K562 (cell line): ENCODE measurements at regions not wholly inside any gene's neighbourhood (a gene's known extent, or its start where the extent isn't known, plus 50 kb on each side); places are given as distances from the start of the nearest gene placed in this dataset.

Source experiments
- ATAC-seq: fragments of 200-7000 bp; cut with Tn5 transposase; 3 replicates; pipeline ENCODE4 v1.9.1; 2020; ENCODE audit warnings: moderate library complexity
- BruUV-seq: library from RNA; stranded (reverse); fragments of 400-500 nt; replicated peaks from 2 replicates; lab custom pipeline; 2021; lab: Mats Ljungman, UMichigan
- CTCF ChIA-PET: fragments of 300-600 bp; formaldehyde crosslinking; extraction: SDS; loops from one replicate; lab custom pipeline; 2021; ENCODE audit warnings: low intra/inter-chr PET ratio; lab: Yijun Ruan, JAX
- POLR2A ChIA-PET: fragments of 300-600, 350-650 bp; sonication (Branson Sonifier 250); formaldehyde crosslinking; extraction: SDS; loops from one replicate; lab custom pipeline; 2021; ENCODE audit warnings: antibody characterized with exemption, inconsistent platforms; lab: Yijun Ruan, JAX
- DNase-seq, 4 experiments: peaks; one replicate each; pipeline versions ENCODE4 v3.0.0 to v3.0.0-alpha.2; 2011 to 2018; ENCODE audit warnings: low spot score in 3 of 4, mixed read lengths in 3 of 4; ENCODE audit errors: extremely low read depth in 1 of 4
- FAIRE-seq: peaks from 2 replicates; lab custom pipeline; 2011; peaks lifted over from hg19 to GRCh38; lab: Jason Lieb, UNC
- H2AFZ ChIP-seq: 2 replicates; pipeline ENCODE4 v1.6.0; 2011; ENCODE audit warnings: low read depth, low read length, control low read depth, inconsistent platforms
- H3K27ac ChIP-seq: fragments of 200-600 bp; 3 replicates; pipeline ENCODE4 v1.8.0; 2011; ENCODE audit warnings: low read depth, mild to moderate bottlenecking, control low read depth, inconsistent platforms, low read length, moderate library complexity, mixed read lengths; ENCODE audit errors: extremely low read depth
- H3K27me3 ChIP-seq, 2 experiments: fragments of 300-600 bp in 1 of 2; 2 replicates in 1 of 2; 3 replicates in 1 of 2; pipeline versions ENCODE4 v1.6.0 to v1.8.0; 2011; ENCODE audit warnings: inconsistent platforms in 2 of 2, low read length in 2 of 2, mild to moderate bottlenecking in 1 of 2, mixed read lengths in 1 of 2, moderate library complexity in 1 of 2; ENCODE audit not compliant: control insufficient read depth in 2 of 2, insufficient read depth in 2 of 2
- H3K36me3 ChIP-seq: fragments of 300-600 bp; 3 replicates; pipeline ENCODE4 v1.8.0; 2011; ENCODE audit warnings: mild to moderate bottlenecking, low read length, inconsistent platforms; ENCODE audit not compliant: control insufficient read depth, insufficient read depth
- H3K4me1 ChIP-seq, 2 experiments: fragments of 200-600 bp in 1 of 2; replicated peaks in 1 of 2; 2 replicates in 1 of 2; 3 replicates in 1 of 2; pipeline versions ENCODE4 v1.5.1 to v1.8.0; 2011; ENCODE audit warnings: inconsistent platforms in 2 of 2, low read length in 2 of 2, mild to moderate bottlenecking in 1 of 2, mixed read lengths in 1 of 2, moderate library complexity in 1 of 2; ENCODE audit not compliant: control insufficient read depth in 2 of 2, insufficient read depth in 2 of 2
- H3K4me2 ChIP-seq: 2 replicates; pipeline ENCODE4 v1.6.1; 2011; ENCODE audit warnings: low read length, control low read depth, inconsistent platforms, mixed read lengths; ENCODE audit not compliant: insufficient read depth
- H3K4me3 ChIP-seq: fragments of 200-600 bp; sonication (generic), shearing (Covaris generic); 2 replicates; pipeline ENCODE4 v1.5.1; 2016; ENCODE audit warnings: control low read depth, inconsistent platforms
- H3K79me2 ChIP-seq: fragments of 200-600 bp; 3 replicates; pipeline ENCODE4 v1.8.0; 2011; ENCODE audit warnings: low read length, inconsistent platforms; ENCODE audit not compliant: control insufficient read depth, insufficient read depth
- H3K9ac ChIP-seq, 2 experiments: 2 replicates each; pipeline versions ENCODE4 v1.6.0 to v1.6.1; 2011; ENCODE audit warnings: low read depth in 2 of 2, low read length in 2 of 2, control low read depth in 1 of 2, inconsistent platforms in 1 of 2, mild to moderate bottlenecking in 1 of 2, mixed read lengths in 1 of 2; ENCODE audit not compliant: insufficient read depth in 1 of 2
- H3K9me1 ChIP-seq: one replicate; pipeline ENCODE4 v1.6.0; 2011; ENCODE audit warnings: inconsistent platforms, mild to moderate bottlenecking, low read length, moderate library complexity; ENCODE audit not compliant: control insufficient read depth, insufficient read depth
- H3K9me3 ChIP-seq: replicated peaks from 2 replicates; pipeline ENCODE4 v1.5.1; 2011; ENCODE audit warnings: low read depth, low read length, inconsistent platforms; ENCODE audit not compliant: control insufficient read depth, insufficient read depth
- H4K20me1 ChIP-seq: replicated peaks from 2 replicates; pipeline ENCODE4 v1.6.1; 2011; ENCODE audit warnings: low read length, inconsistent platforms, mixed read lengths; ENCODE audit not compliant: control insufficient read depth, insufficient read depth
- ATF2 ChIP-seq: sonication (generic); formaldehyde crosslinking; IDR thresholded peaks from 2 replicates; pipeline ENCODE4 v1.8.1; 2022; ENCODE audit warnings: missing genetic modification reagents
- GTF2E2 ChIP-seq: fragments of 200-800 bp; sonication (Bioruptor generic); IDR thresholded peaks from 2 replicates; pipeline ENCODE4 v1.6.1; 2016; ENCODE audit warnings: missing genetic modification characterization, missing compliant biosample characterization
- HDAC3 ChIP-seq: fragments of 450-650 bp; IDR thresholded peaks from 2 replicates; pipeline ENCODE4 v1.6.1; 2018; ENCODE audit warnings: borderline replicate concordance, mild to moderate bottlenecking, moderate library complexity; ENCODE audit not compliant: partially characterized antibody
- HDGF ChIP-seq: fragments of 450-650 bp; IDR thresholded peaks from 2 replicates; pipeline ENCODE4 v1.6.1; 2016
- ILK ChIP-seq: fragments of 450-650 bp; IDR thresholded peaks from 2 replicates; pipeline ENCODE4 v1.6.1; 2016; ENCODE audit warnings: missing genetic modification characterization, low read depth, mild to moderate bottlenecking, missing compliant biosample characterization, moderate library complexity, borderline replicate concordance
- KLF10 ChIP-seq: fragments of 250-450 bp; sonication (Bioruptor Pico); IDR thresholded peaks from 2 replicates; pipeline ENCODE4 v1.6.1; 2021; ENCODE audit warnings: matching md5 sums
- NFIC ChIP-seq: fragments of 450-650 bp; IDR thresholded peaks from 2 replicates; pipeline ENCODE4 v1.6.1; 2017; ENCODE audit warnings: mild to moderate bottlenecking, inconsistent platforms
- PHB ChIP-seq: fragments of 250-450 bp; sonication (Bioruptor Pico); IDR thresholded peaks from 2 replicates; pipeline ENCODE4 v1.5.0; 2021
- SIN3A ChIP-seq, 2 experiments: fragments of 150-350 bp in 1 of 2; IDR thresholded peaks; 2 replicates each; pipeline ENCODE4 v1.6.1; 2011 to 2016; ENCODE audit warnings: borderline replicate concordance in 2 of 2, low read depth in 2 of 2, low read length in 2 of 2, mild to moderate bottlenecking in 2 of 2, moderate library complexity in 2 of 2; ENCODE audit not compliant: control insufficient read depth in 1 of 2
- SMARCC2 ChIP-seq: fragments of 450-650 bp; IDR thresholded peaks from 2 replicates; pipeline ENCODE4 v1.6.1; 2017; ENCODE audit warnings: antibody characterized with exemption, moderate library complexity, mild to moderate bottlenecking, low read depth
- TAF15 ChIP-seq: fragments of 200-400 bp; formaldehyde crosslinking; IDR thresholded peaks from 2 replicates; pipeline ENCODE4 v1.6.1; 2017; ENCODE audit warnings: mild to moderate bottlenecking, low read depth, low read length, moderate library complexity
- WGBS: fragments of 100-300 bp; shearing (Covaris generic); methylation state at CpG from one replicate; pipeline ENCODE4 v1.1.6; 2016; ENCODE audit warnings: low coverage, mixed read lengths; ENCODE audit not compliant: insufficient coverage; ENCODE audit errors: missing lambda C conversion rate; 5-methylcytosine and 5-hydroxymethylcytosine counted together
- in situ Hi-C: fragments of 300-500 bp; cut with MboI; formaldehyde crosslinking; loops from 4 replicates; pipeline ENCODE4 v1.15.0; 2018; ENCODE audit warnings: inconsistent platforms, mixed read lengths
- intact Hi-C: fragments of 100-400 bp; cut with micrococcal nuclease; formaldehyde crosslinking; loops from 2 replicates; pipeline ENCODE4 v1.14.2; 2022
- TF ChIP-seq, protein P1 (sequence below): IDR thresholded peaks from 3 replicates; pipeline ENCODE4 v1.6.1; 2011; ENCODE audit warnings: borderline replicate concordance, mild to moderate bottlenecking; ENCODE audit not compliant: insufficient read length, insufficient read depth
- TF ChIP-seq, protein P2 (sequence below): fragments of 450-650 bp; formaldehyde crosslinking; IDR thresholded peaks from 2 replicates; pipeline ENCODE4 v1.4.0; 2020; ENCODE audit warnings: mild to moderate bottlenecking

DNA sequence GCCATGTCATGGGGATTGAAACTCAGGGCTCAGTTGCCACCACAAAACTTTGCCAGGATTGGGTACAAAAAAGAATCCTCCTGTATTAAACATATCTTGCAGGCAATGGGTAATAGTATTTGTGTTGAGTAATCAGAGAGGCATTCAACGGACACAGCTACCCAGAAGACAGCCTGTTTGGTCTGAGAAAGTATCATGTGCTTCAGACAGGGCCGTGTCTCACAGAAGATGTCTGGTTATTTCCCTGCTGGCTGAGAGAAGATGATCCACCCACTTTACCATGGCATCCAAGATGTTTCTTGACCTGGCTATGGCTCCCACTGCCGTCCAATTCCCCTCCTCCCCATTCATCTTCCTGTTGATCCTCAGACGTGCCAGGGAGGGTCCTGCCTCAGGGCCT is 304.3 kb upstream of the XYLT1 start:
- POLR2A ChIA-PET, result interaction anchor here (0.6 kb wide), 1 partner anchor 195 kb away, joined by 4 read pairs; no protein-coding TSS in a partner anchor
- Histone ChIP-seq H3K4me2 (no peak overlapping the region), H3K9me1 (no peaks in the 10 kb centered on the region), H3K27me3 (no peaks in the 10 kb centered on the region)
- CTCF ChIA-PET, result no interaction called here
- whole genome bisulfite sequencing, result 2% methylated on average over 4 of the region's 4 CpGs
- intact Hi-C loops, result no loop called here
- TF ChIP-seq ATF2 (CRISPR knock-in tag) (no peak), SMARCC2 (no peak), ILK (no peak), KLF10 (no peak), HDGF (no peak), PHB (CRISPR knock-in tag) (no peak), GTF2E2 (tag) (no peak), SIN3A (IDR thresholded peaks at IDR 0.05; ENCODE audit: borderline replicate concordance in 2 of 2, control insufficient read depth in 1 of 2, low read depth in 2 of 2, low read length in 2 of 2) (no peak), TAF15 (no peak), NFIC (no peak), HDAC3 (no peak)
- TF ChIP-seq, protein P1, sequence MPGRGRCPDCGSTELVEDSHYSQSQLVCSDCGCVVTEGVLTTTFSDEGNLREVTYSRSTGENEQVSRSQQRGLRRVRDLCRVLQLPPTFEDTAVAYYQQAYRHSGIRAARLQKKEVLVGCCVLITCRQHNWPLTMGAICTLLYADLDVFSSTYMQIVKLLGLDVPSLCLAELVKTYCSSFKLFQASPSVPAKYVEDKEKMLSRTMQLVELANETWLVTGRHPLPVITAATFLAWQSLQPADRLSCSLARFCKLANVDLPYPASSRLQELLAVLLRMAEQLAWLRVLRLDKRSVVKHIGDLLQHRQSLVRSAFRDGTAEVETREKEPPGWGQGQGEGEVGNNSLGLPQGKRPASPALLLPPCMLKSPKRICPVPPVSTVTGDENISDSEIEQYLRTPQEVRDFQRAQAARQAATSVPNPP, result no peak
- TF ChIP-seq, protein P2, sequence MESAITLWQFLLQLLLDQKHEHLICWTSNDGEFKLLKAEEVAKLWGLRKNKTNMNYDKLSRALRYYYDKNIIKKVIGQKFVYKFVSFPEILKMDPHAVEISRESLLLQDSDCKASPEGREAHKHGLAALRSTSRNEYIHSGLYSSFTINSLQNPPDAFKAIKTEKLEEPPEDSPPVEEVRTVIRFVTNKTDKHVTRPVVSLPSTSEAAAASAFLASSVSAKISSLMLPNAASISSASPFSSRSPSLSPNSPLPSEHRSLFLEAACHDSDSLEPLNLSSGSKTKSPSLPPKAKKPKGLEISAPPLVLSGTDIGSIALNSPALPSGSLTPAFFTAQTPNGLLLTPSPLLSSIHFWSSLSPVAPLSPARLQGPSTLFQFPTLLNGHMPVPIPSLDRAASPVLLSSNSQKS (CRISPR knock-in tag), result no peak
- TF ChIP-seq, all 486 proteins: peak for 0
- no peaks in the 10 kb centered on the region for H3K9me3 ChIP-seq
- H4K20me1 ChIP-seq, result no peaks in the 10 kb centered on the region
- in situ Hi-C loops, result no loop called here
- FAIRE-seq (no peak), ATAC-seq (no peak), DNase-seq (no peak)
- H3K9ac ChIP-seq, result no peak overlapping the region
- H3K4me1 ChIP-seq, result no peaks in the 10 kb centered on the region
- no peak overlapping the region for H3K4me3 ChIP-seq
- H2AFZ ChIP-seq, result no peak overlapping the region
- no TSS peak for BruUV-seq
- H3K27ac ChIP-seq, result no peak overlapping the region
- no peaks in the 10 kb centered on the region for H3K79me2 ChIP-seq
- no peaks in the 10 kb centered on the region for H3K36me3 ChIP-seq
